ENCODE measurements at regions not wholly inside any gene's neighbourhood (a gene's known extent, or its start where the extent isn't known, plus 50 kb on each side); places are given as distances from the start of the nearest gene placed in this dataset.

- DNase-seq, result no peak
These were observed 139.5 kb upstream of the PMFBP1 start for GRCh38 chr16:72311426-72311825.

- no peak for DNase-seq
These were observed 137.0 kb upstream of the PMFBP1 start for GRCh38 chr16:72309001-72309400.

- no peak for DNase-seq
These were observed 136.4 kb upstream of the PMFBP1 start for GRCh38 chr16:72308396-72308795.

- DNase-seq, result no peak
These were observed 130.4 kb upstream of the PMFBP1 start for GRCh38 chr16:72302332-72302731.

- DNase-seq, result no peak
These were observed 129.7 kb upstream of the PMFBP1 start for GRCh38 chr16:72301523-72302236.

GRCh38 chr16:72300892-72301291 is 128.9 kb upstream of the PMFBP1 start:
- DNase-seq, result no peak

GRCh38 chr16:72299684-72300243 is 127.8 kb upstream of the PMFBP1 start:
- no peak for DNase-seq

- no peak for DNase-seq
These were observed 127.0 kb upstream of the PMFBP1 start for GRCh38 chr16:72298961-72299360.

- no peak for DNase-seq
These were observed 124.0 kb upstream of the PMFBP1 start for GRCh38 chr16:72295914-72296313.

- no peak for DNase-seq
These were observed 119.6 kb upstream of the PMFBP1 start for GRCh38 chr16:72291531-72291981.

GRCh38 chr16:72291121-72291520 is 119.2 kb upstream of the PMFBP1 start:
- no peak for DNase-seq

- no peak for DNase-seq
These were observed 115.7 kb upstream of the PMFBP1 start for GRCh38 chr16:72287649-72288048.

GRCh38 chr16:72286936-72287620 is 115.1 kb upstream of the PMFBP1 start:
- no peak for DNase-seq

GRCh38 chr16:72285728-72286127 is 113.8 kb upstream of the PMFBP1 start:
- no peak for DNase-seq

GRCh38 chr16:72285324-72285723 is 113.4 kb upstream of the PMFBP1 start:
- DNase-seq, result no peak

- no peak for DNase-seq
These were observed 112.3 kb upstream of the PMFBP1 start for GRCh38 chr16:72284042-72284789.

GRCh38 chr16:72282362-72282761 is 110.4 kb upstream of the PMFBP1 start:
- no peak for DNase-seq

GRCh38 chr16:72278301-72278700 is 106.3 kb upstream of the PMFBP1 start:
- no peak for DNase-seq

GRCh38 chr16:72277749-72278148 is 105.8 kb upstream of the PMFBP1 start:
- no peak for DNase-seq

GRCh38 chr16:72271699-72272240 is 99.8 kb upstream of the PMFBP1 start:
- DNase-seq, result no peak

- no peak for DNase-seq
These were observed 98.6 kb upstream of the PMFBP1 start for GRCh38 chr16:72270531-72270930.

- no peak for DNase-seq
These were observed 94.9 kb upstream of the PMFBP1 start for GRCh38 chr16:72266836-72267235.

- no peak for DNase-seq
These were observed 92.8 kb upstream of the PMFBP1 start for GRCh38 chr16:72264771-72265170.
